NCI-H2081 (cell line): ENCODE measurements at regions not wholly inside any gene's neighbourhood (a gene's known extent, or its start where the extent isn't known, plus 50 kb on each side); places are given as distances from the start of the nearest gene placed in this dataset.

ENCODE experiments used
- DNase-seq, 2 experiments: peaks; one replicate each; lab custom pipeline; 2025; lab: John Stamatoyannopoulos, UW

DNA sequence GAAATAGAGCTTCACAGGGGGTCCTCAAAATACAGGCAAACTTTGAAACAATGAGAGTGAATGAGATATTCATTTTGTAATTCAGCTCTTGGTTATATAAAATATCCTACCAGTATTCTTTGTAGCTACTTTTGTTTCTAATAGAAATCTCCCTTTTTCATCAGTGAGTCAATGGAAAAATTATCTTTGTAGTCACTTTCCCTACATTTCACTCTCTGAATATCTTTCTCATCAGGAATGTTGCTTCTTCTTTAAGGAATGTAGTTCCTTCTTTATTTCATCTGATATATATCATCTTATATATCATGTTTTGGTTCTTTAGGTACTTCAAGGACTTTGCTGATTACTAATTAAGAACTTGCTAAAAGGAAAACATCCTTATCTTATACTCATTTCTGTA is 280.3 kb upstream of the NUDT12 start:
- DNase-seq = no peak

GRCh38 chr5:103840600-103840999 is 278.0 kb upstream of the NUDT12 start:
- no peak for DNase-seq

DNA sequence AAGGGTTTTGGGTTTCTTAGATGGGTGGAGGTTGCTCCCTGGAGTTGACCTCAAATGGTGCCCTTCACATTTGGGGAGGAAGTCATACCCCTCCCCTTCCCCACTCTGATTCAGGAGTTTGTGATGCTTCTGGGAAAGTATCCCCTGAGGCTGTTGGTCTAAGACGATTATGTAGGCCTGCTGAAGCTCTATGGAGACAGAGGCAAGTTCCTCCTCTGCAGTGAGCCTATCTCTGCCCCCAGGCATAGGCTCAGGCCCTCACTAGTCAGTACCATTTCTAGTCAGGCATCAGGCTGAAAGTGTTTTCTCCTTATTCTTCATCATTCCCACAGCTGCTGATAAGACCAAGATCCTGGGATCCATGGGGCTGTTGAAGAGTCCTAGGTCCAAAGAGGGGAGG is 271.6 kb upstream of the NUDT12 start:
- no peak for DNase-seq

DNA sequence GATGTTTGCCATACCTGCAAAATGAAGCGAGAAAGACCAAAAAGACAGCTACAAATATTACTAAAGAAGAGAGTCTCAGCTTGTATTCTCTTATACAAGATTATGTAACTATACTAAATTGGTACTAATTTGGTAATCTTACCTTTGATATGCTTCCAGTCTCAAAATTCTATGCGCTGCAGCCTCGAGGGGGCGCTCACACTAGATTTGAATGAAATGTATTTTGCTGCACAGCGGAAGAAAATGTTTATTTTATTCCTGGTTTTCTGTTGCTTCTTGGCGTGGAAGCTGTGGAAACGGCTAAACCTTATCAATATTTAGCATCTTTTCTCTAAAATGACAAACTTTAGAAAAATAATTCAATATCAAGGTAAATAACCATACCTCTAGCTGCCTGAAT is 267.0 kb upstream of the NUDT12 start:
- DNase-seq = no peak

DNA sequence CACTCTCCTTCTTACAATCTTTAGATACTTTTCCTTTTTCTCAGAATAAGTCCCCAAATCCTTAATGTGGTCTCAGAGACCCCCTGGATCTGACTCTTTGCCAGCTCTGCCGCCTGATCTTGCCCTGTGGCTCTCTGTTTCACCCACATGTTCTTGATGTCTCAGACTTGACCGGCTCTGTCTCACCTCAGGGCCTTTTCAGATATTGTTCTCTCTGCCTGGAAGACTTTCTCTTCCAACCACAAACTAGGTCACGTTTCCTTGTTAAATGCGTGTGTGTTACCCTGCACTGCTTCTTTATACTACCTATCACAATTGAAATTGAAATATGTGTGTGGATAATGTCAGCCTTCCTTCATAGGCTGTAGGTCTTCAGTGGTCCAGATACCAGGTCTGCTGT is 265.4 kb upstream of the NUDT12 start:
- DNase-seq = no peak

DNA sequence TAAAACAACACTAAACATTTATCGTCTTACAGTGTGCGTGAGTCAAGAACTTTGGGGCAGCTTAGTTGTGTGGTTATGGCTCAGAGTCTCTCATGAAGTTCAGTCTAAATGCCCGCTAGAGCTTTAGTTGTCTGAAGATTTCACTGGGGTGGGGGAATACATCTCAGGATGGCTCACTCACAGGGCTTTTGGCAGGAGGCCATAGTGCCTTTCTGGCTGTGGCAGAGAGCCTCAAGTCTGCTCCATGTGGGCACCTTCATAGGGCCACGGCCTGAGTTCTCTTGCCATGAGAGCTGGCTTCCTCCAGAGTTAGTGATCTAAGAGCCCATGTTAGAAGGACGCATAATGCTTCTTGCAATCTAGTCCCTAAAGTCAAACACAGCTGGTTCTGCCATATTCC is 258.8 kb upstream of the NUDT12 start:
- DNase-seq = no peak

DNA sequence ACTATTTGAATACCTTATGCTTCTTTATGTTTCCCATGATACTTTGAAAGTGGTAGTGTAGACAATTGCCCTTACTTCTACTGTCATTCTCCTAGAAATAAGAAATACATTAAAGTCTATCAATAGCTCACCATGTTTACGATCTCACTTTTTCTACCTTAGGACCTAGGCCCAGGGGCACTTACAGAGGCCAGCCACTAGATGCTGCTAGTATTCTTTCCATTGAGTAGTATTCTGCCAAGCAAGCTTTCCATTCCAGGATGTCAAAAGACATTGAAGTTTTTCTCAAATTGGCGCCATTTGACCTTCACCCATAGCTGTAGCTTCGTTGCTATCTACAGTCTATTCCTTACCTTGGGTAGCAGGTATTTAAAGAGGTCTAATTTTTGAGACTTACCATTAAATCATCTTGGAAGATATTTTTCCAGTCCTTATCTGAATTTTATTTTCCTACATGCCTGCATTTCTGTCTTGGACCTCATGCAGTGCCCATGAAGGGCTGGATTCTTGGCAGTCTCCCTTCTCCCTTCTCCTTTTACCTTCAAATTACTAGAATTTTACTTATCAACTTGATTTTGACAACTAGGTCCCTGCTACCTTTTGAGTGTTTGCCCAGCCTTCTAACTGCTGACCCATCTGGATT is 246.0 kb upstream of the NUDT12 start:
- DNase-seq = peak; percentile 56 to 70

DNA sequence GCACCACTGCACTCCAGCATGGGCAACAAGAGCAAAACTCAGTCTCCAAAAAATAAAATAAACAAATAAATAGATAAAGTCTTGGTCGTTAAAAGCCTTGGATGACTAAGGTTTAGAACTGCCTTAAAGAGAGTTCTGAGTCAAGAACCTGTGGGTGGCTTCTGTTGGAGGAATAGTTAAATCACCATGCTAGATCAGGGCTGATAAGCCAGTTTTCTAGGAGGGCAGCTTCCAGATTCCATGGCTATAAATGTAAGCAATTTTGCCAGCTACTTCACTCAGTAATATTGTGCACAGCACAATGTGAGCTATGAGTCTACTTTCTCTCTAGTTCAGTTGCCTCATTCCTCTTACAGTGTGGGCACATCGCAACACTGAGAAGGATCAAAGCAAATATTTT is 242.1 kb upstream of the NUDT12 start:
- no peak for DNase-seq

- DNase-seq = no peak
These were observed 239.1 kb upstream of the NUDT12 start for GRCh38 chr5:103801681-103802080.

- DNase-seq = peak; percentile 4 to 24
These were observed 238.3 kb upstream of the NUDT12 start for GRCh38 chr5:103800741-103801495.

DNA sequence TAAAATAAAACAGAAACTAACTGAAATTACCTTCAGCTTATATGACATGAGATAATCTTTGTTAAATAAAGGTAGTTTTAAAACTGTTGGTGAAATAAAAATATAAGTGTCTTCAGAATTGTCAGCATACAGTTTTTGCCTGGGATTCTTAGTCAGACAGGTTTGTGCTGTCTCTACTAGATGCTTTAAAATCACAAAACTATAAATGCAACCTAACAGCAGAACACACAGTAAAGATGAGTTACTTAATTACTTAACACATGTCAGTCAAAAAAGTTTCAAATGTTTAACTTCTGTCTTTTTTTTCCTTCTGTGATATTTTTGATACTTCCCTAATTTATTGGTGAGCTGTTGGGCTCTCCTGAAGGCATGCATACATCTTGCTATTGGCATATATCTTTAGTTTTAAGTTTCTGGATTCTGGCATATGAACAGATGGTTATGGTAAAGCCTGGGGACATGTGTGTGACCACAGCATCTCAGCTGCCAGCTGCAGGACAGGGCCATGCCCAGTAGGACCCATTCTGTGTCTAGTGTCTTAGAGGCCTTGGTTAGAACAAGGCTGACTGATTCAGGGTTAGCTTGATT is 231.1 kb upstream of the NUDT12 start:
- no peak for DNase-seq

DNA sequence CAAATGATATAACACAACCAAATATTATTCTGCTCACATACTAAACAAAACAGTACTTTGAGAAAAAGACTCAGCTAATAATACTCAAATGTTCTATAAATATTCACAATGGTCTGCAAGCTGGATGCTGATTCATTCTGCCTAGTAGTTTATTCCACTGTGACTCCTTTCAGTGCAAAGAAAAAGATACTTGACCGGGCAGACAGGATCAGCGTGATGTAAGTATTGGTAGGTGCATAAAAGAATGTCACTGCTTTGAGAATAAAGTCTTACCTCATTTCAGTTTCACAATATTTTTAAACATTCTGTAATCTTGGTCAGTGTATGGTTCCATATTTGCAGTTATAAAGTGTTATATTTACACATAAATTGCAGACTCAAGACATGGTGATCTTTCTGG is 223.0 kb upstream of the NUDT12 start:
- no peak for DNase-seq

DNA sequence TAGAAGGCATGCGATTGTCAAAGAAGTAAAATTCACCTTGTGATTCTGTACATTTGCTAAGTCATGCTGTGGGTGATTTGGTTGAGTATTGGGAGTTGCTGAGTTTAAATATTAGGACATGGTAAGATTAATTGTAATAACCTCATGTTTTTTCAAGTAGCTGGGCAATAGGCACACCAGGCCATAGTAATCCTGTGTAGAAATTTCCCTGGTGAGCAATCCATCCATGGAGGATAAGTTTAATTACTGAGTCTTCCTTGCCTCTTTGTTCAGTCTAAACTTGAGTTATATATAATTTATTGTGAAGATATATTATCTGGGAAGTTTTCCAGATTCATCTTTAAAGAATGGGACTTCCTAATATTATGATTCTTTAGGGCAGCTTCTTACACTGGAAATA is 221.1 kb upstream of the NUDT12 start:
- no peak for DNase-seq

DNA sequence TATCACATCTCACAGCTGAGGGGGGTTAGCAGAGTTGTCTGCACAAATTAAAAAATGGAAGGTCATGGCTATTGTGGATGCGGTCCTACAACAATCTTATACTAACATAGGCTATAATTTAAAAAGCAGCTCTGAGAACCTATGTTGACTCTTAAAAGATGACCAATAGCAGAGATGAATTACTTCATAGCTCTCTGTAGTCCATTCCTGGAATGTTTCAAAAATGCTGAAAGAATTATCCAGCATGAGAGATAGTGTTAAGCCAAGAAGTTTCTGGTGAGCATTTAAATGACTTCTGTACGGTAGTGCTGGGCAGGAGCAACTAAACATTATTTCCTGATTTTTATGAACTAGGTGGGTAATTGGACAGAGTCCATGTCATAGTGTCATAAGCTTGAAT is 218.2 kb upstream of the NUDT12 start:
- no peak for DNase-seq

DNA sequence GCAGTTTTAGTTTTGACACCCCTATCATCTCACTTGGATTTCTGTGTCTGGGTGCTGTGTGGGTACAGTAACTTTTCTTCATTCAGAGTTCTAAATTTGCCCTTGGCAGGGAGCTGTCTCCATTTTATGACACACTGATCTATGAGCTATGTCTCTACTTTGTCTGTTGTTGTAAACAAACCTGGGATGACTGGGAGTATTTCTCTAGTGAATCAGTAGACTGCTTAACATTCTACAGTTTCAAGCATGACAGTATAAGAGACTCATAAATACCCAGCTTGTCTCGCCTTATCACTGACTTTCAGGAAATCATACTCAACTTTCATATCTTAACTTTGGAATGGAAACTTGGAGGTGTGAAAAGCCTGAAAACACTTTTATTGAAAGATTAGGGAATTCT is 212.1 kb upstream of the NUDT12 start:
- DNase-seq = no peak

- DNase-seq = no peak
These were observed 209.7 kb upstream of the NUDT12 start for GRCh38 chr5:103772248-103772647.

DNA sequence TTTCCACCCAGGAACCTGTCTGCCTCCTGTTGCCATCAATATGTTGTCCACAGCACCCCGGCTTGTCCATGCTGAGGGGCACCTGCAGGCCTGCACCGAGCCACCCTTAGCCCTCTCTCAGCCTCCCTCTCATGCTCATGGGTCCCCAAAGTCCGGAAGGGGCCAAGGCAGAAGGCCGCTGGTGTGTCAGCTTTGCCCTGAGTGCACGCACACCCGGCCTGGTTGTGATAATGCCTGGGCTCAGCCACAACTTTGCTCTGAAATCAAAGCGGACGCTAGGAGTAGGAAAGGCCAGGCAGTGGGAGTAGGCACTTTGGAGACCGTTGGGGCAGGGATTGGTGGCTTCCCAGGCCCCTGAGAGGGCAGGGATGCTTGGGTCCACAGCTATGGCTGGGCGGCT is 201.8 kb upstream of the NUDT12 start:
- no peak for DNase-seq

GRCh38 chr5:103758996-103759395 is 196.4 kb upstream of the NUDT12 start:
- no peak for DNase-seq

DNA sequence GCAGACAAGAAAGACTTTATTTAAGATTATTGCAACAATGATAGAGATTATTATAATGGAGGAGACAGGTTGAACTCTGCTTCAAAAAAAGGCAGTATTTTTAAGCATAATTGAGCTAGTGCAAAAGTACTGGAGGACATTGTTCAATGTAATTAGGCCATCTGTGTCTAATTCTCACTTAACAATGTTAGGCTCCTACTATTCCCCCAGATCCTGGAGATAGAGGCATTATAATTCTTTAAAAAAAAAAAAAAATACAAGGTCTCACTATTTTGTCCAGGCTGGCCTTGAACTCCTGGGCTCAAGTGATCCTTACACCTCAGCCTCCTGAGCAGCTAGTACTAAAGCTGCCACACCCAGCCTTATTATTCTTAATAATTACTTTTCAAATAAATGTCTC is 193.4 kb upstream of the NUDT12 start:
- no peak for DNase-seq

DNA sequence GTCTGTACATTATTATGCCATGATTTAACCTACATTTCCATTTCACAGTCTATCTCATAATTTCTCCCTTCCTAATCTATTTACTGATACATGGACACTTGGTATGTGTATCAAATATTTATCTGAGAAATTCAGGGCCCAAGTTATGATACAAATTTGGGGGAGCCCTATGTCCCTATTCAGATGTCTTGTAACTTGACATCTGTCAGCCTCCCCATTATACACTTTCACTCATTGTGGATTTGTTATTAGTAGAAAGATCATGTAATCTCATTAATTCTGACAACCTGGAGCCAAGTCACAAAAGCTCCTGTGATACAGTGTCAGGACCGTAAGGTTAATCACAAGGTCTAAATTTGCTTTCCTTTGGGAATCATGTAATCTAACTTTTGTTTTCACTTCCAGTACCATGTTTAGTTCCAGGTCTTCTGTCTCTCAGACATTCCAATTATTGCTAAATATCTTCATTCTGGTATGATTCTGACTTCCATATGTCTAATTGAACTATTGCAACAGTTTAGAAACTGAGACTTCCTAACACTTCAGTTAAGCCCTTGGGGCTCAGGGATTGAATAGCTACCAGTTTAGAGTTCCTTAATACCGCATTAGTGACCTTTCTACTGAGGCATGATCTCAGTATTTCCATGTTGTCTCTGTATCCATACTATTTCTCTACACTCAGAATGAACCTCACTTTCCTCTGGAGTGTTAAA is 182.9 kb upstream of the NUDT12 start:
- no peak for DNase-seq

DNA sequence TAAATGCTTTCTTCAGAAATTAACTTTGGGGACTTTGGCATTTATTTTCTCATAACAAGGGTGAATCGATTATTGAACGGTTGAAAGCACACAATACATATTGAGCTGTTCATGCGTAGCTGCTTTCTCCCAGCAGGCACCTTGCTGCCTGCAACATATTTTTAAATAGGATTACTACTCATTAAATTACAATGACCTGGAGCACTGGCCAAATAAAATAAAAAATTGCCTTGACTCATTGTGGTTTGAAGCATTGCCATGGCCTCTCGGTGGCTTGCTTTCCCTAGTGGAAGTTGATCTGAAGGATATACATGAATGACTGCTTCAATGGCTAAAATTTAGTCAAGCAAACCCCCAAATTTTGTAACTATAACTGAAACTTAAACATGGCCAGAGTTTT is 181.6 kb upstream of the NUDT12 start:
- peak in 1 of 2 experiments; percentile 3 for DNase-seq

GRCh38 chr5:103743421-103743820 is 180.8 kb upstream of the NUDT12 start:
- DNase-seq = no peak

- DNase-seq = no peak
These were observed 179.4 kb upstream of the NUDT12 start for GRCh38 chr5:103741984-103742383.
